Osteoblast (primary cell): ENCODE measurements at regions not wholly inside any gene's neighbourhood (a gene's known extent, or its start where the extent isn't known, plus 50 kb on each side); places are given as distances from the start of the nearest gene placed in this dataset.

Experiments
- DNase-seq: peaks from one replicate; pipeline ENCODE4 v3.0.0; 2011; ENCODE audit warnings: low spot score, mixed read lengths; ENCODE audit not compliant: insufficient read length; ENCODE audit errors: missing footprints
- H2AFZ ChIP-seq: 2 replicates; pipeline ENCODE4 v1.6.0; 2011; ENCODE audit warnings: mild to moderate bottlenecking, low read length
- H3K27ac ChIP-seq: 2 replicates; pipeline ENCODE4 v1.5.1; 2011; ENCODE audit warnings: mild to moderate bottlenecking, low read depth, low read length, moderate library complexity
- H3K27me3 ChIP-seq: 2 replicates; pipeline ENCODE4 v1.6.0; 2012; ENCODE audit warnings: mild to moderate bottlenecking, control low read depth, inconsistent platforms, low read length, moderate library complexity; ENCODE audit not compliant: insufficient read depth
- H3K36me3 ChIP-seq: 2 replicates; pipeline ENCODE4 v1.5.1; 2011; ENCODE audit warnings: mild to moderate bottlenecking, low read length, control low read depth, moderate library complexity; ENCODE audit not compliant: insufficient read depth
- H3K4me1 ChIP-seq: 2 replicates; pipeline ENCODE4 v1.5.1; 2011; ENCODE audit warnings: mild to moderate bottlenecking, low read length, control low read depth, moderate library complexity; ENCODE audit not compliant: insufficient read depth
- H3K4me2 ChIP-seq: 2 replicates; pipeline ENCODE4 v1.6.0; 2011; ENCODE audit warnings: mild to moderate bottlenecking, low read length; ENCODE audit not compliant: insufficient read depth
- H3K4me3 ChIP-seq: fragments of 200-600 bp; sonication (generic); 3 replicates; pipeline ENCODE4 v1.5.1; 2012; ENCODE audit warnings: mild to moderate bottlenecking, low read length, inconsistent platforms; ENCODE audit not compliant: insufficient read depth
- H3K79me2 ChIP-seq: 2 replicates; pipeline ENCODE4 v1.6.0; 2012; ENCODE audit warnings: mild to moderate bottlenecking, low read length, control low read depth, inconsistent platforms; ENCODE audit not compliant: insufficient read depth
- H3K9me3 ChIP-seq: 2 replicates; pipeline ENCODE4 v1.5.1; 2011; ENCODE audit warnings: low read depth, low read length, control low read depth
- H4K20me1 ChIP-seq: 2 replicates; pipeline ENCODE4 v1.6.0; 2012; ENCODE audit warnings: mild to moderate bottlenecking, low read length, control low read depth; ENCODE audit not compliant: insufficient read depth
- TF ChIP-seq, protein P1 (sequence below): IDR thresholded peaks from 2 replicates; pipeline ENCODE4 v1.5.1; 2011; ENCODE audit warnings: mild to moderate bottlenecking, low read depth, low read length, moderate library complexity; ENCODE audit errors: extremely low read depth

GRCh38 chr13:99118179-99118578, 82.5 kb upstream of the UBAC2 start:
- TF ChIP-seq, protein P1, sequence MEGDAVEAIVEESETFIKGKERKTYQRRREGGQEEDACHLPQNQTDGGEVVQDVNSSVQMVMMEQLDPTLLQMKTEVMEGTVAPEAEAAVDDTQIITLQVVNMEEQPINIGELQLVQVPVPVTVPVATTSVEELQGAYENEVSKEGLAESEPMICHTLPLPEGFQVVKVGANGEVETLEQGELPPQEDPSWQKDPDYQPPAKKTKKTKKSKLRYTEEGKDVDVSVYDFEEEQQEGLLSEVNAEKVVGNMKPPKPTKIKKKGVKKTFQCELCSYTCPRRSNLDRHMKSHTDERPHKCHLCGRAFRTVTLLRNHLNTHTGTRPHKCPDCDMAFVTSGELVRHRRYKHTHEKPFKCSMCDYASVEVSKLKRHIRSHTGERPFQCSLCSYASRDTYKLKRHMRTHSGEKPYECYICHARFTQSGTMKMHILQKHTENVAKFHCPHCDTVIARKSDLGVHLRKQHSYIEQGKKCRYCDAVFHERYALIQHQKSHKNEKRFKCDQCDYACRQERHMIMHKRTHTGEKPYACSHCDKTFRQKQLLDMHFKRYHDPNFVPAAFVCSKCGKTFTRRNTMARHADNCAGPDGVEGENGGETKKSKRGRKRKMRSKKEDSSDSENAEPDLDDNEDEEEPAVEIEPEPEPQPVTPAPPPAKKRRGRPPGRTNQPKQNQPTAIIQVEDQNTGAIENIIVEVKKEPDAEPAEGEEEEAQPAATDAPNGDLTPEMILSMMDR: no peak
- H3K4me1 ChIP-seq: no peaks in the 10 kb centered on the region
- no peaks in the 10 kb centered on the region for H4K20me1 ChIP-seq
- H2AFZ ChIP-seq: no peak overlapping the region
- H3K36me3 ChIP-seq: no peaks in the 10 kb centered on the region
- H3K79me2 ChIP-seq: no peaks in the 10 kb centered on the region
- no peaks in the 10 kb centered on the region for H3K27me3 ChIP-seq
- no peak overlapping the region for H3K27ac ChIP-seq
- peak; percentile 57 for DNase-seq
- H3K4me2 ChIP-seq: no peak overlapping the region
- H3K9me3 ChIP-seq: no peaks in the 10 kb centered on the region
- H3K4me3 ChIP-seq: no peak overlapping the region

- H3K4me3 ChIP-seq: no peak overlapping the region
- H3K4me2 ChIP-seq: no peak overlapping the region
- no peak for DNase-seq
- H4K20me1 ChIP-seq: no peaks in the 10 kb centered on the region
- H3K36me3 ChIP-seq: no peaks in the 10 kb centered on the region
- TF ChIP-seq, protein P1: no peak
- no peak overlapping the region for H3K27ac ChIP-seq
- H3K9me3 ChIP-seq: no peaks in the 10 kb centered on the region
- H3K4me1 ChIP-seq: peaks cover 14% of the 10 kb centered on the region
- H2AFZ ChIP-seq: no peak overlapping the region
- H3K27me3 ChIP-seq: no peaks in the 10 kb centered on the region
- no peaks in the 10 kb centered on the region for H3K79me2 ChIP-seq
These were observed 81.0 kb upstream of the UBAC2 start for GRCh38 chr13:99119656-99120055.

GRCh38 chr13:99120751-99121150, 79.9 kb upstream of the UBAC2 start:
- Histone ChIP-seq H3K9me3 (no peaks in the 10 kb centered on the region), H3K27me3 (no peaks in the 10 kb centered on the region), H2AFZ (no peak overlapping the region), H4K20me1 (no peaks in the 10 kb centered on the region), H3K4me1 (peaks cover 24% of the 10 kb centered on the region), H3K27ac (no peak overlapping the region), H3K79me2 (no peaks in the 10 kb centered on the region), H3K4me3 (no peak overlapping the region), H3K36me3 (no peaks in the 10 kb centered on the region), H3K4me2 (no peak overlapping the region)
- TF ChIP-seq, protein P1: no peak
- no peak for DNase-seq

GRCh38 chr13:99122171-99122570, 78.5 kb upstream of the UBAC2 start:
- Histone ChIP-seq H3K9me3 (no peaks in the 10 kb centered on the region), H3K27me3 (no peaks in the 10 kb centered on the region), H3K4me3 (no peak overlapping the region), H3K4me1 (peaks cover 24% of the 10 kb centered on the region), H3K4me2 (no peak overlapping the region), H3K27ac (no peak overlapping the region), H3K79me2 (no peaks in the 10 kb centered on the region), H2AFZ (no peak overlapping the region), H3K36me3 (no peaks in the 10 kb centered on the region), H4K20me1 (no peaks in the 10 kb centered on the region)
- TF ChIP-seq, protein P1: no peak
- no peak for DNase-seq
